Epithelial cell of proximal tubule (primary cell): ENCODE measurements at regions not wholly inside any gene's neighbourhood (a gene's known extent, or its start where the extent isn't known, plus 50 kb on each side); places are given as distances from the start of the nearest gene placed in this dataset.

Experiments used
- DNase-seq: peaks from one replicate; pipeline ENCODE4 v3.0.0-alpha.2; 2011; ENCODE audit warnings: low read depth
- H3K4me3 ChIP-seq: 2 replicates; pipeline ENCODE4 v1.5.1; 2011; ENCODE audit warnings: low read depth, mild to moderate bottlenecking, low read length
- CTCF ChIP-seq: conservative IDR thresholded peaks from 2 replicates; pipeline ENCODE4 v1.5.1; 2012; ENCODE audit warnings: low read depth, mild to moderate bottlenecking, low read length

- no peak for DNase-seq
- TF ChIP-seq CTCF = no peak
- no peak overlapping the region for H3K4me3 ChIP-seq
These were observed 341.0 kb upstream of the E2F7 start for GRCh38 chr12:77406219-77406905.

- H3K4me3 ChIP-seq = no peak overlapping the region
- no peak for TF ChIP-seq CTCF
- DNase-seq = no peak
These were observed 337.3 kb upstream of the E2F7 start for GRCh38 chr12:77402716-77403115.

- H3K4me3 ChIP-seq = no peak overlapping the region
- TF ChIP-seq CTCF = no peak
- no peak for DNase-seq
These were observed 336.4 kb upstream of the E2F7 start for GRCh38 chr12:77401770-77402081.

GRCh38 chr12:77401064-77401769 is 335.8 kb upstream of the E2F7 start:
- DNase-seq = no peak
- TF ChIP-seq CTCF = no peak
- no peak overlapping the region for H3K4me3 ChIP-seq

GRCh38 chr12:77392467-77393088 is 327.2 kb upstream of the E2F7 start:
- DNase-seq = no peak
- no peak for TF ChIP-seq CTCF
- H3K4me3 ChIP-seq = no peak overlapping the region

GRCh38 chr12:77388445-77389265 is 323.3 kb upstream of the E2F7 start:
- DNase-seq = no peak
- TF ChIP-seq CTCF = no peak
- H3K4me3 ChIP-seq = no peak overlapping the region
